WTC11 (cell line): ENCODE measurements at regions not wholly inside any gene's neighbourhood (a gene's known extent, or its start where the extent isn't known, plus 50 kb on each side); places are given as distances from the start of the nearest gene placed in this dataset.

Source experiments
- ATAC-seq: fragments of 200-7000 bp; cut with Tn5 transposase; 2 replicates; pipeline ENCODE4 v1.10.0; 2021; ENCODE audit warnings: mild to moderate bottlenecking, moderate library complexity
- CTCF ChIA-PET: fragments of 300-600 bp; sonication (Branson Sonifier 250); formaldehyde crosslinking; loops from one replicate; lab custom pipeline; 2021; ENCODE audit warnings: antibody characterized with exemption; lab: Charles Lee
- POLR2A ChIA-PET: fragments of 350-600 bp; sonication (Branson Sonifier 250); formaldehyde crosslinking; loops from one replicate; lab custom pipeline; 2021; ENCODE audit warnings: antibody characterized with exemption; lab: Charles Lee
- DNase-seq: peaks from one replicate; pipeline ENCODE4 v3.0.0; 2021; ENCODE audit warnings: low spot score
- H3K27ac Mint-ChIP-seq: 2 replicates; pipeline ENCODE4 v1.8.0; 2021; ENCODE audit warnings: mixed read lengths
- H3K27me3 Mint-ChIP-seq: 2 replicates; pipeline ENCODE4 v1.8.0; 2021; ENCODE audit warnings: low read depth, mild to moderate bottlenecking, moderate library complexity, mixed read lengths
- H3K36me3 Mint-ChIP-seq: 2 replicates; pipeline ENCODE4 v1.8.0; 2021; ENCODE audit warnings: mixed read lengths
- H3K4me1 Mint-ChIP-seq: 2 replicates; pipeline ENCODE4 v1.8.0; 2022; ENCODE audit warnings: mixed read lengths
- H3K4me3 Mint-ChIP-seq: 2 replicates; pipeline ENCODE4 v1.8.0; 2021; ENCODE audit warnings: mild to moderate bottlenecking, moderate library complexity, mixed read lengths
- H3K9me3 Mint-ChIP-seq: 2 replicates; pipeline ENCODE4 v1.8.0; 2021; ENCODE audit warnings: mixed read lengths
- AR ChIP-seq: fragments of 250-450 bp; sonication (Bioruptor Pico); IDR thresholded peaks from 2 replicates; pipeline ENCODE4 v1.9.0; 2021; ENCODE audit warnings: mild to moderate bottlenecking
- ATF1 ChIP-seq: sonication (generic); formaldehyde crosslinking; IDR thresholded peaks from 2 replicates; pipeline ENCODE4 v1.8.1; 2023; ENCODE audit warnings: mild to moderate bottlenecking, moderate library complexity, missing genetic modification reagents
- E2F5 ChIP-seq: sonication (generic); formaldehyde crosslinking; IDR thresholded peaks from 2 replicates; pipeline ENCODE4 v1.8.1; 2022; ENCODE audit warnings: mild to moderate bottlenecking, moderate library complexity, missing genetic modification reagents
- GABPB1 ChIP-seq: sonication (generic); formaldehyde crosslinking; IDR thresholded peaks from 2 replicates; pipeline ENCODE4 v1.8.1; 2023; ENCODE audit warnings: mild to moderate bottlenecking, missing genetic modification reagents
- PREB ChIP-seq: sonication (generic); formaldehyde crosslinking; IDR thresholded peaks from 2 replicates; pipeline ENCODE4 v1.8.1; 2022; ENCODE audit warnings: mild to moderate bottlenecking, missing genetic modification reagents, moderate library complexity, borderline replicate concordance
- SP1 ChIP-seq: sonication (generic); formaldehyde crosslinking; conservative IDR thresholded peaks from 2 replicates; pipeline ENCODE4 v1.8.1; 2022; ENCODE audit warnings: missing genetic modification reagents
- ZNF232 ChIP-seq: sonication (generic); formaldehyde crosslinking; IDR thresholded peaks from 2 replicates; pipeline ENCODE4 v1.8.0; 2022; ENCODE audit warnings: mild to moderate bottlenecking, missing genetic modification reagents
- ZNF425 ChIP-seq: fragments of 250-450 bp; sonication (Bioruptor Pico); conservative IDR thresholded peaks from 2 replicates; pipeline ENCODE4 v1.9.0; 2021; ENCODE audit warnings: mild to moderate bottlenecking
- TF ChIP-seq, protein P1 (sequence below): fragments of 250-450 bp; sonication (Bioruptor Pico); IDR thresholded peaks from 2 replicates; pipeline ENCODE4 v1.9.0; 2021; ENCODE audit warnings: mild to moderate bottlenecking
- TF ChIP-seq, protein P2 (sequence below): sonication (generic); formaldehyde crosslinking; IDR thresholded peaks from 2 replicates; pipeline ENCODE4 v1.8.0; 2023; ENCODE audit warnings: missing genetic modification reagents, mild to moderate bottlenecking, borderline replicate concordance

GRCh38 chr7:20541608-20542349, 73.7 kb upstream of the ABCB5 start:
- Mint-ChIP-seq H3K4me1 (peaks cover 15% of the 10 kb centered on the region), H3K27me3 (no peaks in the 10 kb centered on the region), H3K36me3 (peaks cover 7% of the 10 kb centered on the region; the same call in 1 of the 2 replicates), H3K9me3 (peaks cover 11% of the 10 kb centered on the region), H3K27ac (no peak overlapping the region), H3K4me3 (no peak overlapping the region)
- DNase-seq (no peak), ATAC-seq (no peak)
- ChIA-PET POLR2A (no interaction called here), CTCF (interaction anchor here (2.2 kb wide), 1 partner anchor 57 kb away, joined by 6 read pairs; no protein-coding TSS in a partner anchor)
- no peak for TF ChIP-seq ZNF425 (CRISPR knock-in tag)
- TF ChIP-seq SP1 (CRISPR knock-in tag) = no peak
- no peak for TF ChIP-seq ATF1 (CRISPR knock-in tag)
- no peak for TF ChIP-seq PREB (CRISPR knock-in tag)
- no peak for TF ChIP-seq AR

DNA sequence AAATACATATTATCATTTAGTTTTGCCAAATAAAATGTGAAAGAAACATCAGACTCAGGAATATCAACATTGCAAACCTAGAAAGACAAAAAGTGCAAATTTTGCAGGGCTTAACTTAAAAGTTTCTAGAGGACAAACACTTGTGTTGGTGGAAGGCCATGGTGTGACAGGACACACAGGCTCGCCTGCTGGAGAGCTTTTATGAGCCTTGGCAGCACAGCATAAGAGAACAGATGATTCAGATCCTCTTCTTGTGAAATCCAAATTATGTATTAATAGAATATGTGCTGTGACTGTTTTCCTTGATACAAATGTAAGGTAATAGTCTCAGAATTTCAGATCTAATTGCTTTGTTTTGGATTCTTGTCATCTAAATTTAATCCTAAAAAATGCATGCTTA, 72.9 kb upstream of the ABCB5 start:
- H3K4me1 Mint-ChIP-seq = peaks cover 23% of the 10 kb centered on the region
- H3K27ac Mint-ChIP-seq = no peak overlapping the region
- H3K4me3 Mint-ChIP-seq = no peak overlapping the region
- DNase-seq = no peak
- CTCF ChIA-PET = interaction anchor here (2.2 kb wide), 1 partner anchor 56 kb away, joined by 6 read pairs; no protein-coding TSS in a partner anchor
- H3K9me3 Mint-ChIP-seq = peaks cover 11% of the 10 kb centered on the region
- ATAC-seq = no peak
- no peak for TF ChIP-seq GABPB1 (CRISPR knock-in tag)
- TF ChIP-seq, protein P1, sequence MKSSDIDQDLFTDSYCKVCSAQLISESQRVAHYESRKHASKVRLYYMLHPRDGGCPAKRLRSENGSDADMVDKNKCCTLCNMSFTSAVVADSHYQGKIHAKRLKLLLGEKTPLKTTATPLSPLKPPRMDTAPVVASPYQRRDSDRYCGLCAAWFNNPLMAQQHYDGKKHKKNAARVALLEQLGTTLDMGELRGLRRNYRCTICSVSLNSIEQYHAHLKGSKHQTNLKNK (CRISPR knock-in tag) = no peak
- peaks cover 7% of the 10 kb centered on the region; the same call in 1 of the 2 replicates for H3K36me3 Mint-ChIP-seq
- POLR2A ChIA-PET = no interaction called here
- no peaks in the 10 kb centered on the region; the same call in 1 of the 2 replicates for H3K27me3 Mint-ChIP-seq

DNA sequence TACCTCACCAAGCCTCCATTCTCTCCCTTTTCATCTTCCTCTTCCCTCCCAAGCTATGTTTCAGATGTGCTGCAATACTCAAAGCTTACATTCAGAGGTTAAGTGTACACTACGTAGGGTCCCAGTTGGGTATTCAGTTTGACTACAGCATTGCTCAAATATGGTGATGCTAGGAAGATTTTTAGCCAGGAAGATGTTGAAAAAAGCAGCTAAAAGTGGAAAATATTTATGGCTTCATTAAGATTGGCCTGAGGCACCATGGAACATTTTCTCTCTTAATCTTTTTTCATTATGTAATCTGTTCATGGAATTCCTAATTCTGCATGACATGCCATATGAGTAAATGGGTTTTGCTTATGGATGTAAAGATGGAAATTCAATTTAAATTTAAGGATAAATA, 72.0 kb upstream of the ABCB5 start:
- H3K9me3 Mint-ChIP-seq = peaks cover 11% of the 10 kb centered on the region
- H3K27me3 Mint-ChIP-seq = no peaks in the 10 kb centered on the region; the same call in 1 of the 2 replicates
- ChIA-PET POLR2A (no interaction called here), CTCF (interaction anchor here (2.2 kb wide), 1 partner anchor 55 kb away, joined by 6 read pairs; no protein-coding TSS in a partner anchor)
- ATAC-seq (no peak), DNase-seq (no peak)
- peaks cover 23% of the 10 kb centered on the region for H3K4me1 Mint-ChIP-seq
- TF ChIP-seq ZNF425 (CRISPR knock-in tag) (no peak), ZNF232 (CRISPR knock-in tag) (no peak), E2F5 (CRISPR knock-in tag) (no peak)
- TF ChIP-seq, protein P1 (CRISPR knock-in tag) = no peak
- TF ChIP-seq, protein P2, sequence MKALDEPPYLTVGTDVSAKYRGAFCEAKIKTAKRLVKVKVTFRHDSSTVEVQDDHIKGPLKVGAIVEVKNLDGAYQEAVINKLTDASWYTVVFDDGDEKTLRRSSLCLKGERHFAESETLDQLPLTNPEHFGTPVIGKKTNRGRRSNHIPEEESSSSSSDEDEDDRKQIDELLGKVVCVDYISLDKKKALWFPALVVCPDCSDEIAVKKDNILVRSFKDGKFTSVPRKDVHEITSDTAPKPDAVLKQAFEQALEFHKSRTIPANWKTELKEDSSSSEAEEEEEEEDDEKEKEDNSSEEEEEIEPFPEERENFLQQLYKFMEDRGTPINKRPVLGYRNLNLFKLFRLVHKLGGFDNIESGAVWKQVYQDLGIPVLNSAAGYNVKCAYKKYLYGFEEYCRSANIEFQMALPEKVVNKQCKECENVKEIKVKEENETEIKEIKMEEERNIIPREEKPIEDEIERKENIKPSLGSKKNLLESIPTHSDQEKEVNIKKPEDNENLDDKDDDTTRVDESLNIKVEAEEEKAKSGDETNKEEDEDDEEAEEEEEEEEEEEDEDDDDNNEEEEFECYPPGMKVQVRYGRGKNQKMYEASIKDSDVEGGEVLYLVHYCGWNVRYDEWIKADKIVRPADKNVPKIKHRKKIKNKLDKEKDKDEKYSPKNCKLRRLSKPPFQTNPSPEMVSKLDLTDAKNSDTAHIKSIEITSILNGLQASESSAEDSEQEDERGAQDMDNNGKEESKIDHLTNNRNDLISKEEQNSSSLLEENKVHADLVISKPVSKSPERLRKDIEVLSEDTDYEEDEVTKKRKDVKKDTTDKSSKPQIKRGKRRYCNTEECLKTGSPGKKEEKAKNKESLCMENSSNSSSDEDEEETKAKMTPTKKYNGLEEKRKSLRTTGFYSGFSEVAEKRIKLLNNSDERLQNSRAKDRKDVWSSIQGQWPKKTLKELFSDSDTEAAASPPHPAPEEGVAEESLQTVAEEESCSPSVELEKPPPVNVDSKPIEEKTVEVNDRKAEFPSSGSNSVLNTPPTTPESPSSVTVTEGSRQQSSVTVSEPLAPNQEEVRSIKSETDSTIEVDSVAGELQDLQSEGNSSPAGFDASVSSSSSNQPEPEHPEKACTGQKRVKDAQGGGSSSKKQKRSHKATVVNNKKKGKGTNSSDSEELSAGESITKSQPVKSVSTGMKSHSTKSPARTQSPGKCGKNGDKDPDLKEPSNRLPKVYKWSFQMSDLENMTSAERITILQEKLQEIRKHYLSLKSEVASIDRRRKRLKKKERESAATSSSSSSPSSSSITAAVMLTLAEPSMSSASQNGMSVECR (CRISPR knock-in tag) = no peak
- no peak overlapping the region for H3K27ac Mint-ChIP-seq
- no peak overlapping the region for H3K4me3 Mint-ChIP-seq
- peaks cover 7% of the 10 kb centered on the region; the same call in 1 of the 2 replicates for H3K36me3 Mint-ChIP-seq
